ENCODE measurements at regions not wholly inside any gene's neighbourhood (a gene's known extent, or its start where the extent isn't known, plus 50 kb on each side); places are given as distances from the start of the nearest gene placed in this dataset.

- Histone ChIP-seq H3K9me2 (ENCODE audit: insufficient read depth) (no peaks in the 10 kb centered on the region), H3K27me3 (replicated peaks; ENCODE audit: insufficient read depth) (no peaks in the 10 kb centered on the region), H4K20me1 (ENCODE audit: insufficient read depth) (no peaks in the 10 kb centered on the region), H3K4me2 (ENCODE audit: unreplicated experiment) (no peak overlapping the region), H3K4me3 (no peak overlapping the region), H3K9me3 (ENCODE audit: low read depth) (peaks cover 5% of the 10 kb centered on the region), H2AFZ (no peak overlapping the region), H3K36me3 (ENCODE audit: low read depth) (no peaks in the 10 kb centered on the region), H3K79me2 (ENCODE audit: insufficient read depth) (no peaks in the 10 kb centered on the region), H3F3A (ENCODE audit: insufficient read depth) (no peaks in the 10 kb centered on the region), H3K27ac (no peak overlapping the region), H3K9ac (no peak overlapping the region), H3K4me1 (ENCODE audit: insufficient read depth) (no peaks in the 10 kb centered on the region)
- no peak for TF ChIP-seq EZH2 (IDR thresholded peaks at IDR 0.05; ENCODE audit: insufficient read depth, poor library complexity, severe bottlenecking)
- no peak for TF ChIP-seq EZH2phosphoT487 (IDR thresholded peaks at IDR 0.05; ENCODE audit: insufficient read depth, low read depth)
- in situ Hi-C loops (cut with MboI), result no loop called here
- WGBS, 2 experiments (ENCODE audit: low coverage in 1 of 2, low lambda C conversion rate in 2 of 2, missing lambda C conversion rate in 2 of 2), result 0 to 5% methylated on average over 3 of the region's 3 CpGs
- DNase-seq, result no peak
These were observed 1104.2 kb upstream of the TMPRSS15 start for GRCh38 chr21:19507682-19508260.

DNA sequence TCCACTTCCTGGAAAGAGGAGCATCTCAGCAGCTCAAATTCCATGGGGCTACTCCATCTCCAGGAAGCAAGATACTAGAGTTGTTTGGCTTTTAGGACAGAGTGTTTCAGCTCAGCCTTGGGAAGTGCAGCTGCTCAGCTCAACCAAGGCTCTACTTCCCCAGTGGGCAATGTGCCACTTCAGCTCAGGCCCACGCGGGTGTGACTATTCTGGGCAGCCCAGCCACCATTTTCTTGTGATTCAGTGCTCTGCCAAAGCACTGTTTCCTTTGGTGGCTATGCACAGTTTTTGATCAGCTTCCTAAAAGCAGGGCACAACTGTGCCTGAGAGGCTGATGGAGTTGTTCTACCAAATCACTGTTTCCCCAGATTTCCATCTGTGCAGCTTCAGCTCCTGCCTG lies 1104.9 kb upstream of the TMPRSS15 start:
- Histone ChIP-seq H3K36me3 (ENCODE audit: low read depth) (no peaks in the 10 kb centered on the region), H3K79me2 (ENCODE audit: insufficient read depth) (no peaks in the 10 kb centered on the region), H3K27ac (no peak overlapping the region), H3K9me3 (ENCODE audit: low read depth) (peaks cover 4% of the 10 kb centered on the region), H3K9ac (no peak overlapping the region), H3K9me2 (ENCODE audit: insufficient read depth) (no peaks in the 10 kb centered on the region), H3K4me3 (no peak overlapping the region), H3K4me2 (ENCODE audit: unreplicated experiment) (no peak overlapping the region), H3K4me1 (ENCODE audit: insufficient read depth) (no peaks in the 10 kb centered on the region), H4K20me1 (ENCODE audit: insufficient read depth) (no peaks in the 10 kb centered on the region), H2AFZ (no peak overlapping the region), H3K27me3 (replicated peaks; ENCODE audit: insufficient read depth) (no peaks in the 10 kb centered on the region), H3F3A (ENCODE audit: insufficient read depth) (no peaks in the 10 kb centered on the region)
- DNase-seq, result no peak
- 0 to 8% methylated on average over 2 of the region's 2 CpGs for WGBS, 2 experiments (ENCODE audit: low coverage in 1 of 2, low lambda C conversion rate in 2 of 2, missing lambda C conversion rate in 2 of 2)
- in situ Hi-C loops (cut with MboI), result no loop called here
- TF ChIP-seq EZH2 (IDR thresholded peaks at IDR 0.05; ENCODE audit: insufficient read depth, poor library complexity, severe bottlenecking), result no peak
- TF ChIP-seq EZH2phosphoT487 (IDR thresholded peaks at IDR 0.05; ENCODE audit: insufficient read depth, low read depth), result no peak

DNA sequence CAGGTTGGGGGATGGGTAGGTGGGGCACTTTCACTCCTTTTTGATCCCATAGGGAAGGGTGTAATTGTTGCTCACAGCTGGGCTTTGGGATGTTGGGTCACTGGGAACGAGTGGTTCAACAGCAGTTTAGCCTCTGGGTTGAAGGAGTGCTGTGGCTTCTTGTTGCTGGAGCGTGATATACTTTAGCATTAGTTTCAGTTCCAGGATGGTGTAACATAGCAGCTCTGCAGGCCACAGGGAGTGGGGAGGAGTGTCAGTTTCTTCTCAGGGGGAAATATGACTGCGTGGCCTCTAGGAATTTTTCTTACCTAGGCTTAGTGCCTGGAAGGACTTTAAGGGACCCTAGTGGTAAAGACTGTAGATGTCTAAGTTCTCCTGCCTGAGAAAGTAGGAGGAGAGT lies 1105.3 kb upstream of the TMPRSS15 start:
- Histone ChIP-seq H3K27me3 (replicated peaks; ENCODE audit: insufficient read depth) (no peaks in the 10 kb centered on the region), H3K9ac (no peak overlapping the region), H3K27ac (no peak overlapping the region), H3K4me1 (ENCODE audit: insufficient read depth) (no peaks in the 10 kb centered on the region), H3K4me2 (ENCODE audit: unreplicated experiment) (no peak overlapping the region), H3K4me3 (no peak overlapping the region), H3K9me3 (ENCODE audit: low read depth) (no peaks in the 10 kb centered on the region), H3K79me2 (ENCODE audit: insufficient read depth) (no peaks in the 10 kb centered on the region), H2AFZ (no peak overlapping the region), H4K20me1 (ENCODE audit: insufficient read depth) (no peaks in the 10 kb centered on the region), H3K9me2 (ENCODE audit: insufficient read depth) (no peaks in the 10 kb centered on the region), H3F3A (ENCODE audit: insufficient read depth) (no peaks in the 10 kb centered on the region), H3K36me3 (ENCODE audit: low read depth) (no peaks in the 10 kb centered on the region)
- 13 to 24% methylated on average over 3 of the region's 3 CpGs for whole genome bisulfite sequencing, 2 experiments (ENCODE audit: low coverage in 1 of 2, low lambda C conversion rate in 2 of 2, missing lambda C conversion rate in 2 of 2)
- no peak for DNase-seq
- TF ChIP-seq EZH2phosphoT487 (IDR thresholded peaks at IDR 0.05; ENCODE audit: insufficient read depth, low read depth) (no peak), EZH2 (IDR thresholded peaks at IDR 0.05; ENCODE audit: insufficient read depth, poor library complexity, severe bottlenecking) (no peak)
- in situ Hi-C loops (cut with MboI), result no loop called here

DNA sequence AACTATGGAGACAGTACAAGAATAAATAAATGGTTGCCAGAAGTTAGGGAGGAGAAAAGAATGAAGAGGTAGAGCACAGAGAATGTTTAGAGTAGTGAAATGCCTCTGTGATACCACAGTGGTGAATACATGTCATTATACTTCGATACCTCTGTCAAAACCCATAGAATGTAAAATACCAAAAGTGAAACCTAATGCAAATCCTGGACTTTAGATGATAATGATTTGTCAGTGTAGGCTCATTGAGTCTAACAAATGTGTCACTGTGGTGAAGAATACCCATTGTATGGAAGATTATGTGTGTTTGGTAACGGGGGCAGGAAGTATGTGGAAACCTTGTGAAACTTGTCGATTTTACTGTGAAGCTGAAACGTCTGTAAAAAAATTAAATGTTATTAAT lies 1106.5 kb upstream of the TMPRSS15 start:
- Histone ChIP-seq H3K4me3 (no peak overlapping the region), H3K9me3 (ENCODE audit: low read depth) (no peaks in the 10 kb centered on the region)
- TF ChIP-seq EZH2 (IDR thresholded peaks at IDR 0.05; ENCODE audit: insufficient read depth, poor library complexity, severe bottlenecking), result no peak
- no peak for TF ChIP-seq EZH2phosphoT487 (IDR thresholded peaks at IDR 0.05; ENCODE audit: insufficient read depth, low read depth)

GRCh38 chr21:19510653-19511052 lies 1107.1 kb upstream of the TMPRSS15 start:
- Histone ChIP-seq H3K4me1 (ENCODE audit: insufficient read depth) (no peaks in the 10 kb centered on the region), H2AFZ (no peak overlapping the region), H3K36me3 (ENCODE audit: low read depth) (no peaks in the 10 kb centered on the region), H3K9me2 (ENCODE audit: insufficient read depth) (no peaks in the 10 kb centered on the region), H3K9ac (no peak overlapping the region), H3K4me2 (ENCODE audit: unreplicated experiment) (no peak overlapping the region), H3F3A (ENCODE audit: insufficient read depth) (no peaks in the 10 kb centered on the region), H3K27me3 (replicated peaks; ENCODE audit: insufficient read depth) (no peaks in the 10 kb centered on the region), H3K4me3 (no peak overlapping the region), H4K20me1 (ENCODE audit: insufficient read depth) (no peaks in the 10 kb centered on the region), H3K79me2 (ENCODE audit: insufficient read depth) (no peaks in the 10 kb centered on the region), H3K9me3 (ENCODE audit: low read depth) (peaks cover 3% of the 10 kb centered on the region), H3K27ac (no peak overlapping the region)
- DNase-seq, result no peak
- in situ Hi-C loops (cut with MboI), result no loop called here
- WGBS, 2 experiments (ENCODE audit: low coverage in 1 of 2, low lambda C conversion rate in 2 of 2, missing lambda C conversion rate in 2 of 2), result 36 to 53% methylated on average over 3 of the region's 3 CpGs
- TF ChIP-seq EZH2phosphoT487 (IDR thresholded peaks at IDR 0.05; ENCODE audit: insufficient read depth, low read depth) (no peak), EZH2 (IDR thresholded peaks at IDR 0.05; ENCODE audit: insufficient read depth, poor library complexity, severe bottlenecking) (no peak)

More for the DNA sequence above, 1106.5 kb upstream of the TMPRSS15 start:
- H3K9ac ChIP-seq, result no peak overlapping the region
- H3K4me1 ChIP-seq (ENCODE audit: insufficient read depth), result no peaks in the 10 kb centered on the region
- in situ Hi-C loops (cut with MboI), result no loop called here
- DNase-seq, result no peak
- no peak overlapping the region for H3K4me2 ChIP-seq (ENCODE audit: unreplicated experiment)
- H4K20me1 ChIP-seq (ENCODE audit: insufficient read depth), result no peaks in the 10 kb centered on the region
- H3K36me3 ChIP-seq (ENCODE audit: low read depth), result no peaks in the 10 kb centered on the region
- H3K79me2 ChIP-seq (ENCODE audit: insufficient read depth), result no peaks in the 10 kb centered on the region
- H3K27me3 ChIP-seq (replicated peaks; ENCODE audit: insufficient read depth), result no peaks in the 10 kb centered on the region
- WGBS, 2 experiments (ENCODE audit: low coverage in 1 of 2, low lambda C conversion rate in 2 of 2, missing lambda C conversion rate in 2 of 2), result 41 to 47% methylated on average over 4 of the region's 4 CpGs
- H3K27ac ChIP-seq, result no peak overlapping the region
- H2AFZ ChIP-seq, result no peak overlapping the region
- no peaks in the 10 kb centered on the region for H3F3A ChIP-seq (ENCODE audit: insufficient read depth)
- H3K9me2 ChIP-seq (ENCODE audit: insufficient read depth), result no peaks in the 10 kb centered on the region
